GM18520 (cell line): ENCODE measurements at regions not wholly inside any gene's neighbourhood (a gene's known extent, or its start where the extent isn't known, plus 50 kb on each side); places are given as distances from the start of the nearest gene placed in this dataset.

ENCODE experiments used
- ATAC-seq: cut with Tn5 transposase; IDR thresholded peaks from one replicate; pipeline ENCODE4 v1.9.1; 2021; ENCODE audit not compliant: unreplicated experiment

GRCh38 chr4:96887857-96888256, 1048.0 kb downstream of the PDHA2 start:
- no peak for ATAC-seq

GRCh38 chr4:96894621-96895020, 1054.7 kb downstream of the PDHA2 start:
- no peak for ATAC-seq

- ATAC-seq = no peak
Measured at GRCh38 chr4:96895826-96896225, 1055.9 kb downstream of the PDHA2 start.

- ATAC-seq = no peak
Measured at GRCh38 chr4:96912716-96913115, 1072.8 kb downstream of the PDHA2 start.

- no peak for ATAC-seq
Measured at GRCh38 chr4:96913441-96914080, 1073.7 kb downstream of the PDHA2 start.

- ATAC-seq = no peak
Measured at GRCh38 chr4:96916711-96917110, 1076.8 kb downstream of the PDHA2 start.

GRCh38 chr4:96936886-96937285, 1097.0 kb downstream of the PDHA2 start:
- no peak for ATAC-seq

GRCh38 chr4:96946552-96946951, 1106.7 kb downstream of the PDHA2 start:
- no peak for ATAC-seq

GRCh38 chr4:96952610-96953009, 1112.7 kb downstream of the PDHA2 start:
- no peak for ATAC-seq

- no peak for ATAC-seq
Measured at GRCh38 chr4:96955226-96955625, 1115.3 kb downstream of the PDHA2 start.

- ATAC-seq = no peak
Measured at GRCh38 chr4:96955691-96956090, 1115.8 kb downstream of the PDHA2 start.

GRCh38 chr4:96969455-96969854, 1129.6 kb downstream of the PDHA2 start:
- ATAC-seq = no peak

- no peak for ATAC-seq
Measured at GRCh38 chr4:96972920-96973319, 1133.0 kb downstream of the PDHA2 start.

- ATAC-seq = no peak
Measured at GRCh38 chr4:96974295-96974694, 1134.4 kb downstream of the PDHA2 start.

GRCh38 chr4:96983830-96984229, 1143.9 kb downstream of the PDHA2 start:
- no peak for ATAC-seq

GRCh38 chr4:96986816-96987215, 1146.9 kb downstream of the PDHA2 start:
- ATAC-seq = no peak

- ATAC-seq = no peak
Measured at GRCh38 chr4:96991083-96991482, 1151.2 kb downstream of the PDHA2 start.

GRCh38 chr4:96992443-96992842, 1150.8 kb downstream of the STPG2 start:
- ATAC-seq = no peak

GRCh38 chr4:96993560-96993959, 1149.7 kb downstream of the STPG2 start:
- no peak for ATAC-seq

GRCh38 chr4:97003715-97004114, 1139.6 kb downstream of the STPG2 start:
- no peak for ATAC-seq

GRCh38 chr4:97013309-97013708, 1130.0 kb downstream of the STPG2 start:
- ATAC-seq = no peak

GRCh38 chr4:97013711-97014110, 1129.6 kb downstream of the STPG2 start:
- ATAC-seq = no peak

- ATAC-seq = no peak
Measured at GRCh38 chr4:97015301-97015700, 1128.0 kb downstream of the STPG2 start.
